ENCODE measurements at regions not wholly inside any gene's neighbourhood (a gene's known extent, or its start where the extent isn't known, plus 50 kb on each side); places are given as distances from the start of the nearest gene placed in this dataset.

DNA sequence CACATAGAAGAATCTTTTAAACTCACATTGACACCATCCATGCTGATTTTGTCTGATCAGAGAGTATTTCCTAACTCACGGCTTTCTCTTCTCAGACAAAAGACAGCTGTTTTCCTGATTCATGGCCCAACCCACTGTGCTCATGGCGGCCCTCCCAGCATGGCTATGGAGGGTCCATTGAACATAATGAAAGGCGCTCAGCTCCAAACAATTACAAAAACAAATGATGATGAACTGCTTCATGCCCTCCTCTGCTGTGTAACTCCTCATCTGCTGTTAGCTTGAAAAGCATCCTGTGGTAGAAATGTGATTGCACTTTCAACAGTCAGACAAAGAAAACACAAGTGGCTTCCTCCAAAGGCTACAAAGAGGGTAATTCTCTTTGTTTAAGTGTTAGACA lies 673.8 kb downstream of the PRELID2 start:
- H3K4me3 ChIP-seq (replicated peaks; ENCODE audit: insufficient read depth, low read length) = no peak overlapping the region
- no peak for DNase-seq (ENCODE audit: low read depth in 1 of 2, low spot score in 1 of 2)
- no peak for TF ChIP-seq GABPA (IDR thresholded peaks at IDR 0.05; ENCODE audit: low read depth)

DNA sequence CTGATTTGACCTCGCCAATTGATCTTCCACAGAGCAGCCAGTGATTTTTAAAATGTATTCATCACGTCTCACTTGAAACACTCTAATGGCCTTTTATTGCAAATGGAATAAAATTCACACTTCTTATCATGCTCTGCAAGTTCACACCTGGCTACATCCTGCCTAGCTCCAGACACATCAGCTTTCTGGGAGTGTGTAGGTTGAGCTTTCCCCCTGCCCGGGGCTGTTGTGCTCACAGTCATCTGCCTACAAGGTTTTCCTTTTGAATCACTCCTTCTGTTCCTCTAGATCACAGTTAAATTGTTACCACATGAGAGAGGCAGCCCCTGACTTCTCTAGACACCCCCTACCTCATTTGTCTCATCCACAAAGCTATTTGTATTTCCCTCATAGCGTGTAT lies 674.5 kb downstream of the PRELID2 start:
- DNase-seq (ENCODE audit: low read depth in 1 of 2, low spot score in 1 of 2) = no peak
- Histone ChIP-seq H3K4me3 (replicated peaks; ENCODE audit: insufficient read depth, low read length) (no peak overlapping the region), H3K27me3 (ENCODE audit: insufficient read depth, poor library complexity, severe bottlenecking) (peaks cover 2% of the 10 kb centered on the region), H3K27ac (replicated peaks) (no peak overlapping the region)
- TF ChIP-seq, protein P1, sequence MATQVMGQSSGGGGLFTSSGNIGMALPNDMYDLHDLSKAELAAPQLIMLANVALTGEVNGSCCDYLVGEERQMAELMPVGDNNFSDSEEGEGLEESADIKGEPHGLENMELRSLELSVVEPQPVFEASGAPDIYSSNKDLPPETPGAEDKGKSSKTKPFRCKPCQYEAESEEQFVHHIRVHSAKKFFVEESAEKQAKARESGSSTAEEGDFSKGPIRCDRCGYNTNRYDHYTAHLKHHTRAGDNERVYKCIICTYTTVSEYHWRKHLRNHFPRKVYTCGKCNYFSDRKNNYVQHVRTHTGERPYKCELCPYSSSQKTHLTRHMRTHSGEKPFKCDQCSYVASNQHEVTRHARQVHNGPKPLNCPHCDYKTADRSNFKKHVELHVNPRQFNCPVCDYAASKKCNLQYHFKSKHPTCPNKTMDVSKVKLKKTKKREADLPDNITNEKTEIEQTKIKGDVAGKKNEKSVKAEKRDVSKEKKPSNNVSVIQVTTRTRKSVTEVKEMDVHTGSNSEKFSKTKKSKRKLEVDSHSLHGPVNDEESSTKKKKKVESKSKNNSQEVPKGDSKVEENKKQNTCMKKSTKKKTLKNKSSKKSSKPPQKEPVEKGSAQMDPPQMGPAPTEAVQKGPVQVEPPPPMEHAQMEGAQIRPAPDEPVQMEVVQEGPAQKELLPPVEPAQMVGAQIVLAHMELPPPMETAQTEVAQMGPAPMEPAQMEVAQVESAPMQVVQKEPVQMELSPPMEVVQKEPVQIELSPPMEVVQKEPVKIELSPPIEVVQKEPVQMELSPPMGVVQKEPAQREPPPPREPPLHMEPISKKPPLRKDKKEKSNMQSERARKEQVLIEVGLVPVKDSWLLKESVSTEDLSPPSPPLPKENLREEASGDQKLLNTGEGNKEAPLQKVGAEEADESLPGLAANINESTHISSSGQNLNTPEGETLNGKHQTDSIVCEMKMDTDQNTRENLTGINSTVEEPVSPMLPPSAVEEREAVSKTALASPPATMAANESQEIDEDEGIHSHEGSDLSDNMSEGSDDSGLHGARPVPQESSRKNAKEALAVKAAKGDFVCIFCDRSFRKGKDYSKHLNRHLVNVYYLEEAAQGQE (IDR thresholded peaks at IDR 0.05; ENCODE audit: insufficient replicate concordance, low read depth) = no peak
- TF ChIP-seq GABPA (IDR thresholded peaks at IDR 0.05; ENCODE audit: low read depth) (no peak), SPI1 (IDR thresholded peaks at IDR 0.05; ENCODE audit: borderline replicate concordance, low read depth) (no peak), POLR2AphosphoS5 (IDR thresholded peaks at IDR 0.05; ENCODE audit: low read depth) (no peak)
- TF ChIP-seq, protein P2, sequence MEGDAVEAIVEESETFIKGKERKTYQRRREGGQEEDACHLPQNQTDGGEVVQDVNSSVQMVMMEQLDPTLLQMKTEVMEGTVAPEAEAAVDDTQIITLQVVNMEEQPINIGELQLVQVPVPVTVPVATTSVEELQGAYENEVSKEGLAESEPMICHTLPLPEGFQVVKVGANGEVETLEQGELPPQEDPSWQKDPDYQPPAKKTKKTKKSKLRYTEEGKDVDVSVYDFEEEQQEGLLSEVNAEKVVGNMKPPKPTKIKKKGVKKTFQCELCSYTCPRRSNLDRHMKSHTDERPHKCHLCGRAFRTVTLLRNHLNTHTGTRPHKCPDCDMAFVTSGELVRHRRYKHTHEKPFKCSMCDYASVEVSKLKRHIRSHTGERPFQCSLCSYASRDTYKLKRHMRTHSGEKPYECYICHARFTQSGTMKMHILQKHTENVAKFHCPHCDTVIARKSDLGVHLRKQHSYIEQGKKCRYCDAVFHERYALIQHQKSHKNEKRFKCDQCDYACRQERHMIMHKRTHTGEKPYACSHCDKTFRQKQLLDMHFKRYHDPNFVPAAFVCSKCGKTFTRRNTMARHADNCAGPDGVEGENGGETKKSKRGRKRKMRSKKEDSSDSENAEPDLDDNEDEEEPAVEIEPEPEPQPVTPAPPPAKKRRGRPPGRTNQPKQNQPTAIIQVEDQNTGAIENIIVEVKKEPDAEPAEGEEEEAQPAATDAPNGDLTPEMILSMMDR (IDR thresholded peaks at IDR 0.05; ENCODE audit: insufficient read depth, low read length) = no peak

More for the DNA sequence above, 673.8 kb downstream of the PRELID2 start:
- Histone ChIP-seq H3K27me3 (ENCODE audit: insufficient read depth, poor library complexity, severe bottlenecking) (peaks cover 2% of the 10 kb centered on the region), H3K27ac (replicated peaks) (no peak overlapping the region)

DNA sequence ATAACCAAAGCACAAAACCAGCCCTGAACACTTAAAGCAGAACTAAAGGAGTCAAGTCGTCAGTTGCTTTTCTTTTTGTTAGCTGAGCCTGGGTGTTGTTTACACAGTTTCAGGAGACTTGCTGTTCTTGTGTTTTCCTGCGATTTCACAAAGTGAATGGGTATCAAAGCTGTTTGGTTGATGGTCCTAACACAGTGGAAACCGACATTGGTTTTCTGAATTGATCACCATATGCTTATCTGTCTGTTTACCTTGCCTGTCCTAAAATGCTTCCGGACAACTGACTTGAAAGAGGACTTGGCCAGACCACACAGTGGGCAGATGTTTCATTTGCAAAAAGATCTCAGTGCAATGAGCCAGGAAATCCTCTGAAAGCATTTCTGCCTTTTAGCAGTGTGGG lies 676.4 kb downstream of the PRELID2 start:
- no peaks in the 10 kb centered on the region for H3K27me3 ChIP-seq (ENCODE audit: insufficient read depth, poor library complexity, severe bottlenecking)
- TF ChIP-seq GABPA (IDR thresholded peaks at IDR 0.05; ENCODE audit: low read depth) (no peak), SPI1 (IDR thresholded peaks at IDR 0.05; ENCODE audit: borderline replicate concordance, low read depth) (no peak), POLR2AphosphoS5 (IDR thresholded peaks at IDR 0.05; ENCODE audit: low read depth) (no peak)
- TF ChIP-seq, protein P1 (IDR thresholded peaks at IDR 0.05; ENCODE audit: insufficient replicate concordance, low read depth) = no peak
- TF ChIP-seq, protein P2 (IDR thresholded peaks at IDR 0.05; ENCODE audit: insufficient read depth, low read length) = no peak
- no peak for DNase-seq (ENCODE audit: low read depth in 1 of 2, low spot score in 1 of 2)
- H3K4me3 ChIP-seq (replicated peaks; ENCODE audit: insufficient read depth, low read length) = no peak overlapping the region
- H3K27ac ChIP-seq (replicated peaks) = no peak overlapping the region

DNA sequence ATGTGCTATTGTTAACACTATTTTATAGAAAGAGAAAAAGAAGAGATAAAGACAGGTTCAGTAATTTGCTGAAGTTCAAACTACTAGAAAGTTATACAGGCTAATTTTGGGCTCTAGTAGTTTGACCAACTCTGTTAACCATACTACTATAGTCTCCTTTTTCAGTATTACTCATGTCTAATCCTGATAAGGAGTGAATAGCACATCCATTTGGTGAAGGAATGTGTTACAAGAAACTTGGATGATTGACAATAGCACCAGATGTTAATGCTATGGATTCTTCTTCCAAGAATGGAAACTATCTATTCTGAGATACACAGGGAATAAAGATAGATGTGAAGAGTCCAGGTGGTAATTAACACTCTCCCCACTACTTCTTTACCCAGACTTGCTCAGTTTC lies 677.3 kb downstream of the PRELID2 start:
- no peaks in the 10 kb centered on the region for H3K27me3 ChIP-seq (ENCODE audit: insufficient read depth, poor library complexity, severe bottlenecking)
- no peak overlapping the region for H3K4me3 ChIP-seq (replicated peaks; ENCODE audit: insufficient read depth, low read length)
- H3K27ac ChIP-seq (replicated peaks) = no peak overlapping the region
- TF ChIP-seq, protein P1 (IDR thresholded peaks at IDR 0.05; ENCODE audit: insufficient replicate concordance, low read depth) = no peak
- TF ChIP-seq SPI1 (IDR thresholded peaks at IDR 0.05; ENCODE audit: borderline replicate concordance, low read depth) (no peak), GABPA (IDR thresholded peaks at IDR 0.05; ENCODE audit: low read depth) (no peak), POLR2AphosphoS5 (IDR thresholded peaks at IDR 0.05; ENCODE audit: low read depth) (no peak)
- TF ChIP-seq, protein P2 (IDR thresholded peaks at IDR 0.05; ENCODE audit: insufficient read depth, low read length) = no peak
- DNase-seq (ENCODE audit: low read depth in 1 of 2, low spot score in 1 of 2) = no peak
